ENCODE measurements at regions not wholly inside any gene's neighbourhood (a gene's known extent, or its start where the extent isn't known, plus 50 kb on each side); places are given as distances from the start of the nearest gene placed in this dataset.

DNA sequence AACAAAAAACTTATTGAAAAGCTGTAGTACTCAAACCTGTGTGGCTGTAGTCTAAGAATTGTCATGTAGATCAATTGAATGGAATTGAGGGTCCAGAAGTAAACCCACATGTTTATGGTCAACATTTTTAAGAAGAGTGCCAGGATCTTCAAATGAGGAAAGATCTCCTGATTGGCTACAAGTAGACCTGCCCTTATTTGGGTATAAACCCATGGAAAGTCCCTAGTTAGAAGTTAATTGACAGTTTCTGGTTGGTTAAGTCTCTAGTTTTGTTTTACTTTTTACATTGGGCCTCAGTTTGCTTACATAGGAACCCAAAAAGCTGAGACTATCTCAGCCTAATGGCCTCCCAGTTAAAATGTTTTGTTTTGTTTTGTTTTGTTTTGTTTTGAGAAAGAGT, 91.9 kb upstream of the RESF1 start:
- no peak for DNase-seq

DNA sequence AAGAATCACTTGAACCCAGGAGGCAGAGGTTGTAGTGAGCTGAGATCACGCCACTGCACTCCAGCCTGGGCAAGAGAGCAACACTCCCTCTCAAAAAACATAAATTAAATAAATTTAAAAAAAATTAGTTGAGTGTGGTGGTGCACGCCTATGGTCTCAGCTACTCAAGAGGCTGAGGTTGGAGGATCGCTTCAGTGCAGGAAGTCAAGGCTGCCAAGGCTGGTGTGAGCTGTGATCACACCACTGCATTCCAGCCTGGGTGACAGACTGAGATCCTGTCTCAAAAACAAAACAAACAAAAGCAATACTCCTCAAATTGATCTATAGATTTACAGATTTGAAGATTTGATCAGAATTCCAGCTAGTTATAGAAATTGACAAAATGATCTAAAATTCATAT, 92.7 kb upstream of the RESF1 start:
- no peak for DNase-seq

DNA sequence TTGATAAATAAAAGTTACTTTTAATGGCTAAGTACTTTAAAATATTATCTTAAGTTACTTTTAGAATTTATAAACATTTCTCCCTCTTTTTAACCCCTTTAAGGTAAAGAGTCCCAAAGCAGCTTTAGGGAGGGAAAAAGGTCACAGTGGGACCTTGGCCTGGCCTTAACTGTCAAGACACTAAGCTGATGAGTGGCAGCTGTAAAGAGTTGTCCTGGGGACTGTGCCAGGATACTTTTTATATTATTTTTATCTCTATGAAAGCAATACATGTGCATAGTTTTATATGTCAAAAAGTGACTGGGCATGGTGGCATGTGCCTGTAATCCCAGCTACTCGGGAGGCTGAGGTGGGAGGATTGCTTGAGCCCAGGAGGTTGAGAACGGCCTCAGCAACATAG, 94.2 kb upstream of the RESF1 start:
- no peak for DNase-seq

DNA sequence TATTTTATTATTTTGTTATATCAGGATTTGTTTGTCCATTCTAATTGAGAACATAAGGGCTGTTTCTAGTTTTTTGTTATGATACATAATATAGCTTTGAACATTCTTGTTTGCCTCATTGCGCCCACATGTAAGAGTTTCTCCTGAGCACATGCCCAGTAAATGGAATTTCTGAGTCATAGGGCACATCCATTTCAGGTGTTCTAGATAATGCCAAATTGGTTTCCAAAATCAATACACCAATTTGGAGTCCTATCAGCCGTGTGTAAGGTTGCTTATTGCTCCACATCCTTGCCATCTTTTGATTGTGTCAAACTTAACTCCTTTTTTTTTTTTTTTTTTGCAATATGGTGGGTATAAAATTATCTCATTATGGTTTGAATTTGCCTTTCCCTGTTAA, 97.9 kb upstream of the RESF1 start:
- DNase-seq, result no peak

DNA sequence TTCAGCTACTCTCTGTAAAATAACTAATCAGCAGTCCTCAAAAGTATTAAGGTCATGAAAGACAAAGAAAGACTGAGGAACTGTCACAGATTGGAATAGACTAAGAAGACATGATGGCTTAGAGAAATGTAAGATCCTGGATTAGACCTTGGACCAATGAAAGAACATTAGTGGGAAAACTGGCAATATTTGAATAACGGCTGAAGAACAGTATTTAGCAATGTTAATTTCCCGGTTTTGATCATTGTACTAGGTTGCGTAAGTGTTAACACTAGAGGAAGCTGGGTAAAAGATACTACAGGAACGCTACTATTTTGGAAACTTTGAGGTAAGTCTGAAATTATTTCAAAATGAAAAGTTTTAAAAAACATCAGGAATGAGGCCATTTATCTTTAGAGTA, 98.8 kb upstream of the RESF1 start:
- no peak for DNase-seq

DNA sequence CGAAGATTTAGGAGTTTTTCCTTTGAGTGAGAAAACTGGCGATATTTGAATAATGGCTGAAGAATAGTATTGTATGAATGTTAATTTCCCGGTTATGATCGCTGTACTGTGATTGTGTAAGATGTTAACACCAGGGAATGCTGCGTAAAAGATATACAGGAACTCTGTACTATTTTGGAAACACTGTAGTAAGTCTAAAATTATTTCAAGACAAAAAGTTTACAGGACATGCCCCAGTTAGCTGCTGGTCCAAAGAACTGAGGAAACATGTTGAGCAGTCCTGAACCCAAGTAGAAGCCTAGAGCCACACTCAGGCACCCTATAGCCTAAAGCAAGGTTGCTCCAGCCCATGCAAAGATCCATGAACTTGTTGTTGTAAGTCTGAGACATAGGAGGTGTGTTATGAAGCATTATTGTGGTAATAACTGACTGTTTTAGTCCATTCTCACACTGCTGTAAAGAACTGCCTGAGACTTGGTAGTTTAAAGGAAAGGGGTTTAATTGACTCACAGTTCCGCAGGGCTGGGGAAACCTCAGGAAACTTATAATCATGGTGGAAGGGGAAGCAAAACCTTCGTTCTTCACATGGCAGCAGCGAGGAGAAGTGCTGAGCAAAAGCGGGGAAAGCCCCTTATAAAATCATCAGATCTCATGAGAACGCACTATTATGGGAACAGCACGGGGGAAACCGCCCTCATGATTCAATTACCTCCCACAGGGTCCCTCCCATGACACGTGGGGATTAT, 99.8 kb upstream of the RESF1 start:
- no peak for DNase-seq

DNA sequence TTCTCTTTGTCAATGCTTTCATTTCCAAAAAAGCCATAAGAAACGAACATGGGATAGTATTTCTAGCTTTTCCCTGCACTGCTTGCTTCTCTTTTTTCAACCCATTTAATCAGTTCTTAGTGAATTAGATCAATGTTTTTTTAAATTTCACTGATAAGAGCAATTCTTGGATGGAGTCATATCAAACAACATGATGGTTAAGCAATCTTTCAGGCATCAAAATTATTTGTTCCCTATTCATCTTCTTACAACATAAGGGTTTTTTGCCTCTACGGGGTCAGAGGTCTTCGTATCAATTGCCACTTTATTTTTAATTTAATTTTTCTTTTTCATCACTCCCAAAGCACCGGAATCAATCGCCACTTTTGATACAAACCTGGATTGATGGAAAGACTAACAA, 103.8 kb upstream of the RESF1 start:
- no peak for DNase-seq

DNA sequence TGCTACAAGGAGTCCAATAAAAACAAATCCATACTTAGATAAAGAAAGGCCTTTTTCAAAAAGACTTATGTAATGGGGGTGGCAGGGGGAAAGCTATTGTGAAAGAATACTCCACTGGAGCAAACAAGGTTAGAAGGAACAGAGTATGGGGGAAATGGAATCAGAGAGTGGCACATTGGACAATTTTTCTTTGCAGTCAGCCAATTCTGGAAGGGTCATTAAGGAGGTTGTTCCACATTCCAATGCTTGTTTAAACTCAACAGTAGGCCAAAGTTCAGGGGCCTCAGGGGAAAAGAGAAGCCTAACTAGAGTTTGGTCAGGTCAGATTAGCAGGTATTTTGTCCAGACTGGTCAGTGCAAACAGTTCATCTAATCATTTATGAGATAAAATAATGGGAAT, 105.2 kb upstream of the RESF1 start:
- no peak for DNase-seq

DNA sequence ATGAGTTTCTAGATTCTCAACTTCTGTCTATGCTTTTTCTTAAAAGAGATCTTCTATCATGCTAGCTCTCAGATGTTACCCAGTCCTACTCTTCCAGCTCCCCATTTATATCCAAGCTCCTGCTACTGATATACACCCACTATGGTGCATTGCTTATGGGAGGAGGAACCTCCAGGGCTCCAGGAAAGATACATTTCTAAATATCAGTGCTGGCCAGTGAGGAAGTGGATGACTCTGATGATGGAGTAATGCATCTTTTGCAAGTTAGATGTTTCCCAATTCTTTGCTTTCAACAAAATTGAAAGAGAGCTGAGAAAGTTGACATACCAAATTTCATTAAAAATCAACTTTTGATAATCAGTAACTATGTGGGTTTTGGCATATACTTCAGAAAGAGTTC, 105.7 kb upstream of the RESF1 start:
- no peak for DNase-seq

DNA sequence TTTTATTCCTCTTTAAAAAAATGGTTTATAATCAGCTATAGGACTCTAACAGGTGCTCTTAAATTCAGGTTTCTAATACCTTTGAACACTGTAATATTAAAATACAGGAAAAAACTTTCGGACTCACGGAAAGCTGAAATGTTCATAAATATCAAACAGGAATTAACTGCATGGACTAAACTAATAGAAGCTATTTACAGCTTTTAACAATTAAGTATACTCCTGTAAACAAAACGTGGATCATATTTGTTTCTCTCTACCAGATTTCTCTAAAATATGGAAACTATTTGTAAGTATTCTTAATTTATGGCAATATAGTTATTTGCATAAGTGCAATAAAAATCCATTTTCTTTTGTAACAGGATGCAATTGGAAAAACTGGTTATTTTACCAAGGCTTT, 108.9 kb upstream of the RESF1 start:
- DNase-seq, result no peak

DNA sequence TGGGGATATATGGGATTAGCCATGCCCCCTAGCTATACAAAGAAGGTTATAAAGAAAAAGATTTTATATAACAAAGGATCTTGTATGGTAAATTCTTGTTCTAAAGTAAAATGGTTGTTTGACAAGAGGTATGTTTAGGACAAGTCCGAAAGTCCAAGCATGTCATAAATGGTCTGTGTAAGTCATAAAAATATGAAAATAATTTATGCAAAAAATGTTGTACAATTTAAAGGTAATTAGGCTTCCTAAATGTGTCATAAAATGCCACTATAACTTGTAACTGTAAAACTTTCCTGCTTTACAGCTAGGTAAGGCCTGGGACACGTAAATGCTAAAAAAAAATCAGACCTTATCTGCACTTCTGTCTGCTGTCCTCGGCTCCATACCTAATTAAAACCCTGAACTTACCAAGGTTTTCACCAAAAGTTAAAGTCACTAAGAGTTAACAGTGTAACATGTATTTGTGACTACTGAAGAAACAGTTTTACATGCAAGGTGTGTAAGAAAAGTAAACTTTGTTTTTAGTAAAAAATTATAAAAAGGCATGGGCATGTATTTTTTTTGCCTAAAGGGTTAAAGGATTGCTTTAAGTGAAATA, 110.0 kb upstream of the RESF1 start:
- DNase-seq, result no peak

DNA sequence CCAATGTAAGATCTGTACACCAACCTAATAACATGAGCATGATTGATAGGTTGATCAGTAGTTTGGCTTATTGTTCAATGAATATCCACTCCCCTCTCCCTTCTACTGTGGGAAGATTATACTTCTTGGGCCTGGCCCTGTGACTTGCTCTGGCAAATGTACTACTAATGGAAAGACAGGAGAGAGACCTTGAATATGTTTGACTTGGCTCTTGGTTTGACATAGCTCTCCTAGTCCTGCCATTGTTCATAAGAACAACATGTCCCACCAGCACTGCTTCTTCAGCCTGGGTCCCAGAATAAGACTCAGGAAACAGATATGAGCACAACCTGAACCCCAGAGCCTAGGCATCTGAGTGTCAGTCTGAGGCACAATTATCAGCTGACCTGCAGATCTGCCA, 112.8 kb upstream of the RESF1 start:
- DNase-seq, result no peak

DNA sequence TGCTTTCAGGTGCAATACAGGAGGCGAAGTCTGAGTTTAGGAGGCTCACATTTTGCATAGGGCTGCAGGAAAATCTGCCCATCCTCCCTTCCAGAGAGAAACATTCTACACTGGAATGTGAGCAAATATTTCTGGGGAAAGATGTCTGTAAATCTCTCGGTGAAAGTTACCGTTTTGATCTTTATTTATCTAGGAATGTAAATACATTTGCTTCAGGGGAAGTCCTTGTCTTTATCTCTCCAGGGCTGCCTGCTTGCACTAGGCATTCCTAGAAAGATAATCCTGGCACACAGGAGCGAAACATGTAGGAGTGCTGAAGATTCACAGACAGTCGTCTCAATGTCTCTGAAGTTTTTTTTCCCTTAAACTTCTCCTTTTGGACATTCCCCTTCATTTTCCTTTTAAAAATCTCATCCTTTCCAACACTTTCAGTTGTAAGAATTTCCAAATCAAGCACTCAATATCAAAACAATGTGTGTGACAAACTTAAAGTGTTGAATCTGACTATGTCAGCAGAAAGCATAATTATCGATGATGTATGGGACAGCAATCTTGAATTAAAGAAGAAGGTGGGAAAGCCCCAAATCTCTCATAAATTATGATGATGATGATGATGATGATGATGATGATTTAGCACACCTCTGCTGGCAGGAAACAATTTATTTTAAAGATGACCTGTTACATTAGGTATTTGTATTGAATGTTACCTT, 113.4 kb upstream of the RESF1 start:
- DNase-seq, result no peak

DNA sequence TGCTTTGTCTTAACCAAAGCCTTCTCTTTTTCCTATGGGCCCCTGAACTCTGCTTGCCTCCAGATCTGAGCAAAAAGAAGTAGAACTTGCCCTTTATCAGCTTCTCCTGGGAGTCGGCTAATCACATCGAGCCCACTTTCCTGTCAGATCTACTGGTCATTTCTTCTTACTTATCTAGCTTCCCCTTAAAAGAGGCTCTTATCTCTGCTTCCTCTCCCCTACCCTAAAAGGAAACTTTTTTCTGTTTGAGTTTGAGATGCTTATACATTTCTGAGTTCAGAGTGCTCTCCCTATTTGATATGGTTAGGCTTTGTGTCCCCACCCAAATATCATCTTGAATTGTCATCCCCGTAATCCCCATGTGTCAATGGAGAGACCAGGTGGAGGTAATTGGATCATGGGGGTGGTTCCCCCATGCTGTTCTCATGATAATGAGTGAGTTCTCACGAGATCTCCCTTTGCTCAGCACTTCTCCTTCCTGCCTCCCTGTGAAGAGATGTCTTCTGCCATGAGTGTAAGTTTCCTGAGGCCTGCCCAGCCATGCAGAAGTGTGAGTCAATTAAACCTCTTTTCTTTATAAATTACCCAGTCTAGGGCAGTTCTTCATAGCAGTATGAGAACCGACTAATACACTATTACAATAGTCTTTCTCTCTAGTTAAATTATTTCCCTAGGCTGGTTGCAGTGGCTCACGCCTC, 114.7 kb upstream of the AMN1 start:
- DNase-seq, result no peak

DNA sequence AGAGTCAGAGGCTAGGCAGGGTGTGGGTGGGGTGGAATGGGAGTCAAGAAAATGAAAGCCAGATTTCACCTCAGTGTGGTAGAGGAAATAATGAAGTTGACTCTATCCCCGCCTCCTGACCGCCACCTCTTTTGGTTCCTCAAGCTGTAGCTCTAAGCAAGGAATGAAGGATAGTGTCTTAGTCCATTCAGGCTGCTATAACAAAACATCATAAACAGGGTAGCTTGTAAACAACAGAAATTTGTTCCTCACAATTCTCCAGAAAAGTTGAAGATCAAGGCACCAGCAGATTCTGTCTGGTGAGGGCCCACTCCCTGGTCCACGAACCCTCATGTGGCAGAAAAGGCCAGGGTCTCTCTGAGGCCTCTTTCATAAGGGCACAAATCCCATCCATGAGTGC, 109.1 kb upstream of the AMN1 start:
- DNase-seq, result no peak

DNA sequence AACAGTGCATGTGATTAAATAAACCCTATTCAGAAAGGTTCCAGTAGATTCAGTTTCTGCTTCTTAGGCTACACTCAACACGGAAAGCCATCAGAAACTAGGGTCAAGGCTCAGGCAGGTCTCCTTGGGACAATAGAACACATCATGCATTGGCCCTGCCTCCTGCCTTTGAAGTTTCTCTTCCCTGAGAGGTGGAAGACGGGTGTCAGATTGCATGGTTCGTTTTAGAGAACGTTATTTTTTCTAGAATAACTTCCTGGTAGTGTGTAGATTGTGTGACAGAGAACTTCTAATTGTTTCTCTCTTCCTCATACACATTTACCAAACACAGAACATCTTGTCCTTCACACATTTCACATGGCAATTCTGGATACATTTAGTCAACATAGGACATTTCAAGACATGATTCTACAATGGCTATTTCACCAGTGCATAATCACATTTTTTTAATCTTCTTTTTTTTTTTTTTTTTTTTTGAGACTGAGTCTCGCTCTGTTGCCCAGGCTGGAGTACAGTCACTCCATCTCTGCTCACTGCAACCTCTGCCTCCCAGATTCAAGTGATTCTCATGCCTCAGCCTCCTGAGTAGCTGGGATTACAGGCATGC, 106.6 kb upstream of the AMN1 start:
- no peak for DNase-seq

DNA sequence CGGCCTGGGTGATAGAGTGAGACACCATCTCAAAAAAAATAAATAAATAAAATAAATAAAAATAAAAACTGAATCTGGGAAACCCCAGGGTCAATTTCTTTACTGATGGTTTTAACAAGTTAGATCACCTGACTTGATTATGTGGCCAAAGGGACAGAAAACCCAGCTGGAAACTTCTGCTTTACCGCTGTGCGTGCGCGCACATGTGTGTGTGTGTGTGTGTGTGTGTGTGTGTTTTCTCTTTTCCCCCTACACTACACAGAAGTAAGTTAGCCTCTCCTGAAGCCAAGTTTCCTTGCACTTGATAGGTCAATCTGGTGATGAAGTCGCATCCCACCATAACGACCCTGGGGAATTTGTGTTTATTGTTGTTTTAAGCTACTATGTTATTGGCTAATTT, 105.3 kb upstream of the AMN1 start:
- DNase-seq, result no peak

DNA sequence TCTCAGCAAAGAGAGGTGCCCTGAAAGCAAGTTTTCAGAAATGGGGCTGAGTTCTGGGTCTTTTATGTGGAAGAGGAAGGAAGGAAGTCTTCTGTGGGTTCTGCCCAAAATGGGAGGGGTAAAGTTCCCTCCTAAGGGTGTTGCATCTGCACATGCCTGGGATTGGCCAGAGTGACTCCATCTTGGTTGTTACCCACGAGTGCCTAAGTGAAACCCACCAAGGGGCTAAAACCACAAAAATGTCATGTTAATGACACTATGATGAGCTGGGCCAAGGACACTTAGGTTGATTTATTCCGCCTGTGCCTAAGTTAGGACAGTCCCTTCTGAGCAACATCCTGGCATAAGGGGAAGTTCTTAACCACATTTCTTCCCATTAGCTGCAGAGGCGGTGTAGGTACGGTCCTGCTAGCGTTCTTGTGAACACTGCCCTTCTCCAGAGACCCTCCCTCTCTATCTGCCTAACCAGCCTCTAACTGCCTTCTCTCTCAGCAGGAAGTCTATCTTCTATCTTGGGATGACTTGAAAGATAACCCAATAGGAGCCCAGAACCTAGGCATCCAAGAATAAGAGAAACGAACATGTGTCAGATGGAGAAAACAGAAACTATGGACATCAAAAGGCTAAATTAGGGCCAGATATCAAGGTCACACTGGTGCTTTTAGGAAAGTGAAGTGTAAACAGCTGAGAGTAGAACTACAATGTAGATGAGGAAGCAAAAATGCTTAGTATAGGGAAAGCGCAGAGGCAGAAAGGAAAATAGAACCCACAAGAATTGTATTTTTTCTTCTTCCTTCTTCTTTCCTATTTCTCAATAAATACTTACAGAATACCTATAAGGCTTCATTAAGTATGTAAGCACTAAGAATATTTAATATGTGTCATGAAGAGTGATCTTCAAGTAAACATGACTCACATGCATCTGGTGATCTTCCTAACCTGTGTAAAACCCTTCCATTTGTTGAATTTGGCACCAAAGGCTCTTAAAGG, 104.2 kb upstream of the AMN1 start:
- no peak for DNase-seq

DNA sequence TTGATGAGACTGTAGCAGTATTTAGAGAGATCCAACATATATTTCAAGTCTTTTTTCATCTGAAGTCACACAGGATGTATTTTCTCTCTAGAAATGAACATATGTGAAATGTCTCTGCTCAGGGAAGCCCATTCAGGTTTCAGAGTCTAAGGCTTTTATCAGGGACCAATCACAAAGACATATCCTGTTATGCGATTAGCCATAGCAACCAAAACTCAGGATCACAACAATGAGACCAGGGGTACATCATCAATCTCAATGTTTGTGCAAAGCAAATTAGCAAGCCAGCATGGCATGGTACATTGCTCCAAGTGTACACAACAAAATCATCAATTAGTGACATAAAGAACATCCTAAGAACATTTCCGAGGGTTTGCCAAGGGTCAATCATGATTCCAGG, 99.2 kb upstream of the AMN1 start:
- DNase-seq, result no peak

DNA sequence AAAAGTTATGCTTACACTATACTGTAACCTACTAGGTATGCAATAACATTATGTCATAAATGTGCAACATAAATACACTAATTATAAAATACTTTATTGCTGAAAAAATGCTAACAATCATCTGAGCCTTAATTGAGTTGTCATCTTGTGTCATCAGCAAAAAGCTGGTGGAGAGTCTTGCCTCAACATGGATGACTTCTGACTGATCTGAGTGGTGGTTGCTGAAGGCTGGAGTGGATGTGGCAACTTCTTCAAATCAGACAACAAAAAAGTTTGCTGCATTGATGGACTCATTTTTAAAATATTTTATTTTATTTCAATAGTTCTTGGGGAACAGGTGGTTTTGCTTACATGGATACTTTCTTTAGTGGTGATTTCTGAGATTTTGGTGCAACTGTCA, 93.9 kb upstream of the AMN1 start:
- DNase-seq, result no peak

DNA sequence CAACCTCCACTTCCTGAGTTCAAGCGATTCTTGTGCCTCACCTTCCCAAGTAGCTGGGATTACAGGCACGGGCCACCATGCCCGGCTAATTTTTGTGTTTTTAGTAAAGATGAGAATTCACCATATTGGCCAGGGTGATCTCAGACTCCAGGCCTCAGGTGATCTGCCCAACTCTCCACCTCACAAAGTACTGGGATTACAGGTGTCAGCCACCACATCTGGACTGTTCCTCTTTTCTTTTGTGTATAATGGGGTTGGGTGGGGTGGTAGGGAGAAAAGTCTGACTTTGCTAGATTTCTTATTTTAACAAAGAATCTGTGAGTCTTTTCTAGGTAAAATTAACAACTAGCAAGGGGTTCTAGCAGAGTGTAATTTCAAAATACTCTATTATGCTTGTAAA, 92.7 kb upstream of the AMN1 start:
- no peak for DNase-seq

DNA sequence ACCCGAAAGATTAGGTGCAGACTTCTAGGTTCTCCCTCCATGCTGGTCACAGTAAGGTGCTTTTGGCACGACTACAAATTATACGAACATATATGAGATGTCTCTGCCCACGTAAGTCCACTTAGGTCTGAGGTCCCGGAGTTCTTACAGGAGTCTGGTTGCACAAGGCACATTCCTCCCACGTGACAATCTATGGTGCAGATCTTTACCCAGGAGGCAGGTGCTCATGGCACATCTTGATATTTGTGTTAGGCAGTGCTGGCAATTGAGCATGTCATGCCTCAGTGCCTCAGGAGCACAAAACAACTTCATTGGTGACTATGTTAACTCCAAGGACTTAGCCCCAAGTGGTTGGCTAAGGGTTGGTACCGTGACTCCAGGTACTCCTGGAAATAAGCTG, 92.0 kb upstream of the AMN1 start:
- DNase-seq, result no peak
